ENCODE measurements at regions not wholly inside any gene's neighbourhood (a gene's known extent, or its start where the extent isn't known, plus 50 kb on each side); places are given as distances from the start of the nearest gene placed in this dataset.

DNA sequence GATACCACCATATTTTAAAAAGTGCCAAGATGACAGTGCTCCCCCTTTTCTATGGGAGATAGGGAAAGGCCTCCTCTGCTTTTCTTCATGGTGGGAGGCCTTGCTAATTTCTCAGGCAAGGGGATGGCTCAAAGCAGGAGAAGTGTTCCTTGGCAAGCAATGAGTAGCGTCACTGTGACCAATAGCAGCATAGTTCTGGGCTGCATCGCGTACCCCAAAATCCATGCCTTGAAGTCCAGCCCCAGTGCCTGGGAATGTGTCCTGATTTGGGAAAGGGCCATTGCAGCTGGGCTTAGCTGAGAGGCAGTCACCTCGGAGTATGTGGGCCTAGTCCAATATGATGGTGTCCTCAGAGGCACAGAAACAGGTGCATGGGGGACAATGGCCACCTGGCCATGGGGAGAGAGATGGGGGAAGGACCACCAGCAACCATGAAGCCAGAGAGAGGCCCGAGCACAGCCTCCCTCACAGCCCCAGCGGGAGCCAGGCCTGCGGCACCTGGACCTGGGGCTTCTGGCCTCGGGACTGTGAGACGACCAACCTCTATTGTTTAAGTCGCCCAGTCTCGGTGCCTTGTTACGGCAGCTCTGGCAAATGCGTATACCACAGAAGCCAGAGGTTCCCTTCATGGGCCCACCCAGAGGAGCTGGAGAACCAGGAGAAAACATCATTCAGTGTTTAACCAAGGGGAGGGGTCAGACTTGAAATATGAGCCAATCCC lies 153.1 kb upstream of the RPS6KA2 start:
- H3K27ac ChIP-seq (ENCODE audit: low read length in 2 of 2): no peak overlapping the region
- TF ChIP-seq CTCF (IDR thresholded peaks at IDR 0.05) (no peak), EZH2 (IDR thresholded peaks at IDR 0.05; ENCODE audit: borderline replicate concordance, insufficient read depth, low read depth, low read length, poor library complexity, severe bottlenecking) (no peak)
- 92% methylated on average over 13 of the region's 13 CpGs for WGBS (ENCODE audit: insufficient coverage)
- CTCF ChIA-PET: interaction anchor here (1.0 to 1.4 kb wide), 3 partner anchors 209 to 508 kb away, joined by 3 to 6 read pairs (median 4); no protein-coding TSS in a partner anchor
- H3K36me3 ChIP-seq (replicated peaks in 1 of 2; ENCODE audit: control extremely low read depth in 1 of 2, control insufficient read depth in 1 of 2, extremely low read depth in 1 of 2, insufficient read depth in 2 of 2, low read length in 1 of 2): no peaks in the 10 kb centered on the region
- intact Hi-C loops (cut with micrococcal nuclease): loop anchor here (5.0 to 10.0 kb wide), 2 partner anchors 575 to 592 kb away; no protein-coding TSS in a partner anchor
- no peak overlapping the region for H3K4me2 ChIP-seq (replicated peaks; ENCODE audit: low read depth, low read length, poor library complexity, severe bottlenecking)
- Mint-ChIP-seq H3K4me3 (no peak overlapping the region), H3K27ac (no peak overlapping the region), H3K27me3 (no peaks in the 10 kb centered on the region), H3K4me1 (peaks cover 2% of the 10 kb centered on the region), H3K9me3 (ENCODE audit: insufficient read depth) (no peaks in the 10 kb centered on the region)
- H3K79me2 ChIP-seq (ENCODE audit: control insufficient read depth, insufficient read depth, low read length): no peaks in the 10 kb centered on the region
- H4K20me1 ChIP-seq (ENCODE audit: control insufficient read depth, insufficient read depth, low read length, poor library complexity, severe bottlenecking): no peaks in the 10 kb centered on the region
- no peak overlapping the region for H3K4me3 ChIP-seq (ENCODE audit: control extremely low read depth in 1 of 5, extremely low read depth in 1 of 5, insufficient read depth in 1 of 5, low read depth in 2 of 5, low read length in 4 of 5)
- no peaks in the 10 kb centered on the region for H3K9me3 ChIP-seq (ENCODE audit: control extremely low read depth in 1 of 3, control insufficient read depth in 2 of 3, insufficient read depth in 1 of 3, low read length in 2 of 3)
- no peak overlapping the region for H2AFZ ChIP-seq (ENCODE audit: insufficient read depth, low read depth, low read length, poor library complexity, severe bottlenecking)
- POLR2A ChIA-PET: no interaction called here
- ATAC-seq (ENCODE audit: low read depth) (no peak), DNase-seq (no peak)
- H3K27me3 ChIP-seq (replicated peaks in 1 of 4; ENCODE audit: control extremely low read depth in 1 of 4, control insufficient read depth in 3 of 4, insufficient read depth in 4 of 4, low read length in 3 of 4): no peaks in the 10 kb centered on the region
- H3K9ac ChIP-seq (ENCODE audit: low read length): no peak overlapping the region
- H3K4me1 ChIP-seq (ENCODE audit: control insufficient read depth in 2 of 2, insufficient read depth in 2 of 2, low read length in 2 of 2): peaks cover 0 to 4% of the 10 kb centered on the region in 2 donors

DNA sequence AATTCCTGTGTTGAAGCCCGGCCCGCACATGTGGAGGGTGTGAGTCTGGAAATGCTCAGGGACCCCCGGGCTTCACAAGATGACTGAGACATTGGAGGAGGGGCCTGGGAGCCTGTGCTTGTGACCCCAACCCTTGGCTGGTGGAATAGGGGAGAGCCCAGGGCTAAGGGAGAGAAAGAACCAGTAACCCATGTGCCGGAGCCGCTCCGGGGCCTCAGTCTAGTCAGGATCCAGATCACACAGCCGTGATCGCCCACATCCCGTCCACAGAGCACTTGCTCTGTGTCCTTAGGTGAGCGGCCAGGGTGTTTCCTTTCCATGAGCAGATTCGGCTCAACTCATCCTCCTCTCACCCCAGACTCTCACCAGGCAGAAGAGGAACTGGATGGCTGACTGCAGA lies 152.3 kb upstream of the RPS6KA2 start:
- 89% methylated on average over 7 of the region's 11 CpGs for WGBS (ENCODE audit: insufficient coverage)
- Histone ChIP-seq H4K20me1 (ENCODE audit: control insufficient read depth, insufficient read depth, low read length, poor library complexity, severe bottlenecking) (no peaks in the 10 kb centered on the region), H3K4me1 (ENCODE audit: control insufficient read depth in 2 of 2, insufficient read depth in 2 of 2, low read length in 2 of 2) (peaks cover 0 to 5% of the 10 kb centered on the region in 2 donors), H3K27me3 (replicated peaks in 1 of 4; ENCODE audit: control extremely low read depth in 1 of 4, control insufficient read depth in 3 of 4, insufficient read depth in 4 of 4, low read length in 3 of 4) (peaks cover 0 to 3% (median 0%) of the 10 kb centered on the region in 4 experiments), H3K4me3 (ENCODE audit: control extremely low read depth in 1 of 5, extremely low read depth in 1 of 5, insufficient read depth in 1 of 5, low read depth in 2 of 5, low read length in 4 of 5) (no peak overlapping the region), H3K27ac (ENCODE audit: low read length in 2 of 2) (no peak overlapping the region), H3K9me3 (ENCODE audit: control extremely low read depth in 1 of 3, control insufficient read depth in 2 of 3, insufficient read depth in 1 of 3, low read length in 2 of 3) (no peaks in the 10 kb centered on the region), H3K4me2 (replicated peaks; ENCODE audit: low read depth, low read length, poor library complexity, severe bottlenecking) (no peak overlapping the region), H3K36me3 (replicated peaks in 1 of 2; ENCODE audit: control extremely low read depth in 1 of 2, control insufficient read depth in 1 of 2, extremely low read depth in 1 of 2, insufficient read depth in 2 of 2, low read length in 1 of 2) (no peaks in the 10 kb centered on the region), H3K79me2 (ENCODE audit: control insufficient read depth, insufficient read depth, low read length) (no peaks in the 10 kb centered on the region), H3K9ac (ENCODE audit: low read length) (no peak overlapping the region), H2AFZ (ENCODE audit: insufficient read depth, low read depth, low read length, poor library complexity, severe bottlenecking) (no peak overlapping the region)
- peaks cover 2% of the 10 kb centered on the region for H3K4me1 Mint-ChIP-seq
- ChIA-PET POLR2A (no interaction called here), CTCF (interaction anchor here (0.8 to 3.2 kb wide), 2 partner anchors 210 to 384 kb away, joined by 3 to 20 read pairs; no protein-coding TSS in a partner anchor)
- TF ChIP-seq CTCF (IDR thresholded peaks at IDR 0.05) (no peak), EZH2 (IDR thresholded peaks at IDR 0.05; ENCODE audit: borderline replicate concordance, insufficient read depth, low read depth, low read length, poor library complexity, severe bottlenecking) (no peak)
- intact Hi-C loops (cut with micrococcal nuclease): loop anchor here (5.0 kb wide), 1 partner anchor 593 kb away; no protein-coding TSS in a partner anchor
- no peak overlapping the region for H3K27ac Mint-ChIP-seq
- H3K27me3 Mint-ChIP-seq: no peaks in the 10 kb centered on the region
- H3K9me3 Mint-ChIP-seq (ENCODE audit: insufficient read depth): no peaks in the 10 kb centered on the region
- no peak overlapping the region for H3K4me3 Mint-ChIP-seq
- ATAC-seq (ENCODE audit: low read depth) (no peak), DNase-seq (no peak)

Measured in B cell (primary cell).